D721Med (cell line): ENCODE measurements at regions not wholly inside any gene's neighbourhood (a gene's known extent, or its start where the extent isn't known, plus 50 kb on each side); places are given as distances from the start of the nearest gene placed in this dataset.

Source experiments
- DNase-seq: peaks from one replicate; pipeline ENCODE4 v3.0.0; 2011; ENCODE audit warnings: low spot score; ENCODE audit not compliant: insufficient read length
- FAIRE-seq: peaks from 2 replicates; lab custom pipeline; 2011; peaks lifted over from hg19 to GRCh38; lab: Jason Lieb, UNC
- CTCF ChIP-seq: IDR thresholded peaks from 2 replicates; pipeline ENCODE4 v1.5.1; 2012; ENCODE audit warnings: mild to moderate bottlenecking, control low read depth; ENCODE audit not compliant: insufficient read depth; ENCODE audit errors: missing control alignments

- FAIRE-seq (no peak), DNase-seq (no peak)
- TF ChIP-seq CTCF, result no peak
These were observed 178.0 kb downstream of the PRDM2 start for GRCh38 chr1:13878021-13878420.

GRCh38 chr1:13878451-13878850, 178.5 kb downstream of the PRDM2 start:
- FAIRE-seq (no peak), DNase-seq (no peak)

GRCh38 chr1:13881385-13882088, 181.5 kb downstream of the PRDM2 start:
- TF ChIP-seq CTCF, result no peak
- FAIRE-seq (no peak), DNase-seq (no peak)

More at GRCh38 chr1:13878451-13878850, 178.5 kb downstream of the PRDM2 start:
- TF ChIP-seq CTCF, result no peak

GRCh38 chr1:13888351-13888986, 188.5 kb downstream of the PRDM2 start:
- no peak for DNase-seq
- no peak for FAIRE-seq
- TF ChIP-seq CTCF, result no peak

- FAIRE-seq (no peak), DNase-seq (no peak)
These were observed 189.5 kb downstream of the PRDM2 start for GRCh38 chr1:13889495-13889894.

GRCh38 chr1:13890766-13891165, 190.8 kb downstream of the PRDM2 start:
- FAIRE-seq, result no peak
- TF ChIP-seq CTCF, result no peak
- no peak for DNase-seq

More at GRCh38 chr1:13889495-13889894, 189.5 kb downstream of the PRDM2 start:
- TF ChIP-seq CTCF, result no peak

GRCh38 chr1:13892198-13892597, 192.2 kb downstream of the PRDM2 start:
- DNase-seq (no peak), FAIRE-seq (no peak)

More at GRCh38 chr1:13892198-13892597, 192.2 kb downstream of the PRDM2 start:
- TF ChIP-seq CTCF, result no peak
